ENCODE measurements at regions not wholly inside any gene's neighbourhood (a gene's known extent, or its start where the extent isn't known, plus 50 kb on each side); places are given as distances from the start of the nearest gene placed in this dataset.

DNA sequence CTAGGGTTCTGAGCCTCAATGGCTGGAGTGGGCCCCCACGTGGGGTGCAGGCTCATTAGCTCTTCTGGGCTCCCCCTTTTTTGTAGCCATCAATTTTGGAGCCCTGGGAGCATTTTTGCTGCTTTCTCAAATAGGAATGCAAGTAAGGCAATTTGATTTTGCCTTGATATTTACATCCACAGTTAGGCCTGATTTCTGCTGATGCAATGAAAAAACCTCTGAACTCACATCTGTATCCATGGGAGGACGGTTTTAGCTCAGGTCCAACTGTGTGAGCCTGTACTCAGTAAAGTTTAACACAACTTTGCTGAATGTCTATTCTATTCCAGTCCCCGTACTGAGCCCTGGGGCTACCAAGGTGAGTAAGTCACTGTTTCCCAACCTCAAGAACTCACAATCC lies 425.0 kb downstream of the HAPSTR1 start:
- Histone ChIP-seq H3K4me3 (replicated peaks; ENCODE audit: insufficient read depth, low read length) (no peak overlapping the region), H3K27me3 (ENCODE audit: insufficient read depth, poor library complexity, severe bottlenecking) (no peaks in the 10 kb centered on the region), H3K27ac (replicated peaks) (no peak overlapping the region)
- no peak for DNase-seq (ENCODE audit: low read depth in 1 of 2, low spot score in 1 of 2)
- no peak for TF ChIP-seq SPI1 (IDR thresholded peaks at IDR 0.05; ENCODE audit: borderline replicate concordance, low read depth)
- TF ChIP-seq, protein P1, sequence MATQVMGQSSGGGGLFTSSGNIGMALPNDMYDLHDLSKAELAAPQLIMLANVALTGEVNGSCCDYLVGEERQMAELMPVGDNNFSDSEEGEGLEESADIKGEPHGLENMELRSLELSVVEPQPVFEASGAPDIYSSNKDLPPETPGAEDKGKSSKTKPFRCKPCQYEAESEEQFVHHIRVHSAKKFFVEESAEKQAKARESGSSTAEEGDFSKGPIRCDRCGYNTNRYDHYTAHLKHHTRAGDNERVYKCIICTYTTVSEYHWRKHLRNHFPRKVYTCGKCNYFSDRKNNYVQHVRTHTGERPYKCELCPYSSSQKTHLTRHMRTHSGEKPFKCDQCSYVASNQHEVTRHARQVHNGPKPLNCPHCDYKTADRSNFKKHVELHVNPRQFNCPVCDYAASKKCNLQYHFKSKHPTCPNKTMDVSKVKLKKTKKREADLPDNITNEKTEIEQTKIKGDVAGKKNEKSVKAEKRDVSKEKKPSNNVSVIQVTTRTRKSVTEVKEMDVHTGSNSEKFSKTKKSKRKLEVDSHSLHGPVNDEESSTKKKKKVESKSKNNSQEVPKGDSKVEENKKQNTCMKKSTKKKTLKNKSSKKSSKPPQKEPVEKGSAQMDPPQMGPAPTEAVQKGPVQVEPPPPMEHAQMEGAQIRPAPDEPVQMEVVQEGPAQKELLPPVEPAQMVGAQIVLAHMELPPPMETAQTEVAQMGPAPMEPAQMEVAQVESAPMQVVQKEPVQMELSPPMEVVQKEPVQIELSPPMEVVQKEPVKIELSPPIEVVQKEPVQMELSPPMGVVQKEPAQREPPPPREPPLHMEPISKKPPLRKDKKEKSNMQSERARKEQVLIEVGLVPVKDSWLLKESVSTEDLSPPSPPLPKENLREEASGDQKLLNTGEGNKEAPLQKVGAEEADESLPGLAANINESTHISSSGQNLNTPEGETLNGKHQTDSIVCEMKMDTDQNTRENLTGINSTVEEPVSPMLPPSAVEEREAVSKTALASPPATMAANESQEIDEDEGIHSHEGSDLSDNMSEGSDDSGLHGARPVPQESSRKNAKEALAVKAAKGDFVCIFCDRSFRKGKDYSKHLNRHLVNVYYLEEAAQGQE (IDR thresholded peaks at IDR 0.05; ENCODE audit: insufficient replicate concordance, low read depth) = no peak
- TF ChIP-seq GABPA (IDR thresholded peaks at IDR 0.05; ENCODE audit: low read depth) = no peak
- no peak for TF ChIP-seq POLR2AphosphoS5 (IDR thresholded peaks at IDR 0.05; ENCODE audit: low read depth)
- TF ChIP-seq, protein P2, sequence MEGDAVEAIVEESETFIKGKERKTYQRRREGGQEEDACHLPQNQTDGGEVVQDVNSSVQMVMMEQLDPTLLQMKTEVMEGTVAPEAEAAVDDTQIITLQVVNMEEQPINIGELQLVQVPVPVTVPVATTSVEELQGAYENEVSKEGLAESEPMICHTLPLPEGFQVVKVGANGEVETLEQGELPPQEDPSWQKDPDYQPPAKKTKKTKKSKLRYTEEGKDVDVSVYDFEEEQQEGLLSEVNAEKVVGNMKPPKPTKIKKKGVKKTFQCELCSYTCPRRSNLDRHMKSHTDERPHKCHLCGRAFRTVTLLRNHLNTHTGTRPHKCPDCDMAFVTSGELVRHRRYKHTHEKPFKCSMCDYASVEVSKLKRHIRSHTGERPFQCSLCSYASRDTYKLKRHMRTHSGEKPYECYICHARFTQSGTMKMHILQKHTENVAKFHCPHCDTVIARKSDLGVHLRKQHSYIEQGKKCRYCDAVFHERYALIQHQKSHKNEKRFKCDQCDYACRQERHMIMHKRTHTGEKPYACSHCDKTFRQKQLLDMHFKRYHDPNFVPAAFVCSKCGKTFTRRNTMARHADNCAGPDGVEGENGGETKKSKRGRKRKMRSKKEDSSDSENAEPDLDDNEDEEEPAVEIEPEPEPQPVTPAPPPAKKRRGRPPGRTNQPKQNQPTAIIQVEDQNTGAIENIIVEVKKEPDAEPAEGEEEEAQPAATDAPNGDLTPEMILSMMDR (IDR thresholded peaks at IDR 0.05; ENCODE audit: insufficient read depth, low read length) = no peak

DNA sequence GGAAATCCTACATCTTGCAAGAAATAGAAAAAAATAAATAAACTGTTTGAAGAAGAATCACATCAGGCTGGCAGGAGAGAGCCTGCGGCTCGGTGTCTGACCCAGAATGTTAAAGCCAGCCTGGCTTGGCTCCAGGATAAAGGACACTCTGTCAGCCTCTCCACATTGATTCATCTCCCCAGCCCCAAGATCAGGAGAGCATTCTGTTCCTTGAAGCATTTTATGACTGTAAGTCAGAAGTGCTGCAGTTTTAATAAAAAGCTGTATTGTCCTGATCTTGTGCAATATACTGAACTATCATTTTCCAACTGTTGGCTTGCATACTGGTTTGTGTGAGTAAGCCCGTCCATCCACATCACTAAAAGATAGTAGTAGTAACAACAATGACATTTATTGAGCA lies 426.6 kb downstream of the HAPSTR1 start:
- no peak overlapping the region for H3K4me3 ChIP-seq (replicated peaks; ENCODE audit: insufficient read depth, low read length)
- no peak overlapping the region for H3K27ac ChIP-seq (replicated peaks)
- H3K27me3 ChIP-seq (ENCODE audit: insufficient read depth, poor library complexity, severe bottlenecking) = no peaks in the 10 kb centered on the region
- no peak for DNase-seq (ENCODE audit: low read depth in 1 of 2, low spot score in 1 of 2)
- TF ChIP-seq POLR2AphosphoS5 (IDR thresholded peaks at IDR 0.05; ENCODE audit: low read depth) = no peak
- no peak for TF ChIP-seq GABPA (IDR thresholded peaks at IDR 0.05; ENCODE audit: low read depth)
- TF ChIP-seq, protein P2 (IDR thresholded peaks at IDR 0.05; ENCODE audit: insufficient read depth, low read length) = no peak
- TF ChIP-seq, protein P1 (IDR thresholded peaks at IDR 0.05; ENCODE audit: insufficient replicate concordance, low read depth) = no peak
- no peak for TF ChIP-seq SPI1 (IDR thresholded peaks at IDR 0.05; ENCODE audit: borderline replicate concordance, low read depth)

DNA sequence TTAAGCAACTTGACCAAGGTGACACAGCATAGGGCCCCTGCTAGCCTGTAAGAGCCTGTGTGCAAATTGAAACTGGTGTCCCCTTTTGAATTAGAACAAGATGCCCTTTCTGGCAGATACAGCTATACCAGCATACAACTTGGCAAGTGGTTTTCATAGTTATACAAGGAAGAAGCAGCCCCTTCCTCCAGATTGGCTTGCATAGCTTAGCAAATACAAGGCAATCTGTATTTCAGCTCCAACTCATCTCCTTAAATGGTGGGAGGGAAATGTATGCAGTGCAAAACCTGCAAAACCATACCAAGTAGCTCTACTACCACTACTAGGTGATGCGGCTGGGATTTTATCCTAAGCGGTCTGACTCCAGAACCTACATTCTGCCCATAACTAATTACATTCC lies 427.1 kb downstream of the HAPSTR1 start:
- TF ChIP-seq POLR2AphosphoS5 (IDR thresholded peaks at IDR 0.05; ENCODE audit: low read depth) (no peak), GABPA (IDR thresholded peaks at IDR 0.05; ENCODE audit: low read depth) (no peak), SPI1 (IDR thresholded peaks at IDR 0.05; ENCODE audit: borderline replicate concordance, low read depth) (no peak)
- TF ChIP-seq, protein P1 (IDR thresholded peaks at IDR 0.05; ENCODE audit: insufficient replicate concordance, low read depth) = no peak
- TF ChIP-seq, protein P2 (IDR thresholded peaks at IDR 0.05; ENCODE audit: insufficient read depth, low read length) = no peak
- Histone ChIP-seq H3K27ac (replicated peaks) (no peak overlapping the region), H3K27me3 (ENCODE audit: insufficient read depth, poor library complexity, severe bottlenecking) (no peaks in the 10 kb centered on the region), H3K4me3 (replicated peaks; ENCODE audit: insufficient read depth, low read length) (no peak overlapping the region)
- DNase-seq (ENCODE audit: low read depth in 1 of 2, low spot score in 1 of 2) = no peak
